Calu3 (cell line): ENCODE measurements at regions not wholly inside any gene's neighbourhood (a gene's known extent, or its start where the extent isn't known, plus 50 kb on each side); places are given as distances from the start of the nearest gene placed in this dataset.

Source experiments
- BruUV-seq: library from RNA; stranded (reverse); fragments of 400-500 nt; replicated peaks from 2 replicates; lab custom pipeline; 2021; lab: Mats Ljungman, UMichigan
- CTCF ChIA-PET: fragments of 300-600 bp; sonication (Branson Sonifier 250); formaldehyde crosslinking; loops from one replicate; lab custom pipeline; 2022; ENCODE audit warnings: antibody characterized with exemption; lab: Charles Lee
- DNase-seq: peaks from one replicate; pipeline ENCODE4 v3.0.0; 2022
- H3K27ac Mint-ChIP-seq: one replicate; pipeline ENCODE4 v1.8.0; 2022; ENCODE audit warnings: mixed read lengths; ENCODE audit not compliant: unreplicated experiment
- H3K27me3 Mint-ChIP-seq: one replicate; pipeline ENCODE4 v1.8.0; 2022; ENCODE audit warnings: mixed read lengths; ENCODE audit not compliant: unreplicated experiment
- H3K36me3 Mint-ChIP-seq: one replicate; pipeline ENCODE4 v1.8.0; 2022; ENCODE audit warnings: mild to moderate bottlenecking, moderate library complexity, mixed read lengths; ENCODE audit not compliant: insufficient read depth, unreplicated experiment
- H3K4me1 Mint-ChIP-seq: one replicate; pipeline ENCODE4 v1.8.0; 2022; ENCODE audit warnings: mild to moderate bottlenecking, low read depth, mixed read lengths; ENCODE audit not compliant: unreplicated experiment
- H3K4me3 Mint-ChIP-seq: one replicate; pipeline ENCODE4 v1.8.0; 2022; ENCODE audit warnings: mild to moderate bottlenecking, low read depth, moderate library complexity, mixed read lengths; ENCODE audit not compliant: unreplicated experiment
- H3K9me3 Mint-ChIP-seq: one replicate; pipeline ENCODE4 v1.8.0; 2022; ENCODE audit warnings: low read depth, mixed read lengths; ENCODE audit not compliant: unreplicated experiment
- intact Hi-C: fragments of 100-400 bp; cut with micrococcal nuclease; formaldehyde crosslinking; loops from one replicate; pipeline ENCODE4 v1.10.0; 2022; ENCODE audit not compliant: unreplicated experiment
- TF ChIP-seq, protein P1 (sequence below): fragments of 200-600 bp; IDR thresholded peaks from one replicate; pipeline ENCODE4 v1.8.0; 2022; ENCODE audit warnings: antibody characterized with exemption; ENCODE audit not compliant: unreplicated experiment

- peaks cover 16% of the 10 kb centered on the region for H3K27me3 Mint-ChIP-seq
- H3K4me3 Mint-ChIP-seq, result no peak overlapping the region
- H3K4me1 Mint-ChIP-seq, result peaks cover 8% of the 10 kb centered on the region
- CTCF ChIA-PET, result no interaction called here
- TF ChIP-seq, protein P1, sequence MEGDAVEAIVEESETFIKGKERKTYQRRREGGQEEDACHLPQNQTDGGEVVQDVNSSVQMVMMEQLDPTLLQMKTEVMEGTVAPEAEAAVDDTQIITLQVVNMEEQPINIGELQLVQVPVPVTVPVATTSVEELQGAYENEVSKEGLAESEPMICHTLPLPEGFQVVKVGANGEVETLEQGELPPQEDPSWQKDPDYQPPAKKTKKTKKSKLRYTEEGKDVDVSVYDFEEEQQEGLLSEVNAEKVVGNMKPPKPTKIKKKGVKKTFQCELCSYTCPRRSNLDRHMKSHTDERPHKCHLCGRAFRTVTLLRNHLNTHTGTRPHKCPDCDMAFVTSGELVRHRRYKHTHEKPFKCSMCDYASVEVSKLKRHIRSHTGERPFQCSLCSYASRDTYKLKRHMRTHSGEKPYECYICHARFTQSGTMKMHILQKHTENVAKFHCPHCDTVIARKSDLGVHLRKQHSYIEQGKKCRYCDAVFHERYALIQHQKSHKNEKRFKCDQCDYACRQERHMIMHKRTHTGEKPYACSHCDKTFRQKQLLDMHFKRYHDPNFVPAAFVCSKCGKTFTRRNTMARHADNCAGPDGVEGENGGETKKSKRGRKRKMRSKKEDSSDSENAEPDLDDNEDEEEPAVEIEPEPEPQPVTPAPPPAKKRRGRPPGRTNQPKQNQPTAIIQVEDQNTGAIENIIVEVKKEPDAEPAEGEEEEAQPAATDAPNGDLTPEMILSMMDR, result no peak
- BruUV-seq, result no TSS peak
- H3K36me3 Mint-ChIP-seq, result peaks cover 5% of the 10 kb centered on the region
- intact Hi-C loops, result no loop called here
- no peak overlapping the region for H3K27ac Mint-ChIP-seq
- peaks cover 5% of the 10 kb centered on the region for H3K9me3 Mint-ChIP-seq
- DNase-seq, result no peak
Observed at GRCh38 chr11:27886857-27887256, 186.6 kb upstream of the BDNF start.

DNA sequence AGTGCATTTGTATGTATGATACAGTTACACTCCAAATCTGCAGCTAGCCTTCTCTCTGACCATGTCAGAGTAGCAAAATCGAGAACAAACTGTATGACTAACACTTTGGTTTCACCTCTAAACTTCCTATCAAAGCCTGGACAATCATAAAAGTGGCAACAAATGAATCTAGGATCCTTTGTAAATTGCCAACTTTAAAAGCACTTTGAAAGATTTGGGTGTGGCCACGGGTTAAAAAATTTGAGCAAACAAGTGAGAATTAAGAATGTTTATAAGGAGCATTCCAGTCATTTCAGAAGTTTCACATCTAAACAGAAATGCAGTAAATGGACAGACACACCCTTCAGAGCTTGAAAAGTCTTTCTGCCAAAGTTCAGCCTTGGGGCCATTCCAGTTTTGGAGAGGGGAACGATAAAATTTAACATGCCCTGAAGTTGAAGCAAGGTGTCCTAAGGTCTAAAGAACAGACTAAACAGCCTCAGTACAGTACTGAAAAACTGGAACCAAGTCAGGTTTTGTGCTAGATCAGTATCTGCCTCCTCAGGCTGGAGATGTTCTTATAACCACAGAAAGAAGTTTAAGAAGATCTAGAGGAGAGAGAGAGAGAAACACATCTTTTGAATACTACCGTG, 181.9 kb upstream of the BDNF start:
- peaks cover 12% of the 10 kb centered on the region for H3K4me1 Mint-ChIP-seq
- no peak for DNase-seq
- TF ChIP-seq, protein P1, result no peak
- no peaks in the 10 kb centered on the region for H3K27me3 Mint-ChIP-seq
- no TSS peak for BruUV-seq
- CTCF ChIA-PET, result no interaction called here
- no peaks in the 10 kb centered on the region for H3K9me3 Mint-ChIP-seq
- intact Hi-C loops, result no loop called here
- H3K4me3 Mint-ChIP-seq, result no peak overlapping the region
- no peak overlapping the region for H3K27ac Mint-ChIP-seq
- H3K36me3 Mint-ChIP-seq, result peaks cover 5% of the 10 kb centered on the region

- TF ChIP-seq, protein P1, result no peak
- H3K27ac Mint-ChIP-seq, result no peak overlapping the region
- H3K36me3 Mint-ChIP-seq, result no peaks in the 10 kb centered on the region
- DNase-seq, result no peak
- CTCF ChIA-PET, result no interaction called here
- BruUV-seq, result no TSS peak
- peaks cover 12% of the 10 kb centered on the region for H3K27me3 Mint-ChIP-seq
- H3K9me3 Mint-ChIP-seq, result no peaks in the 10 kb centered on the region
- intact Hi-C loops, result no loop called here
- H3K4me1 Mint-ChIP-seq, result peaks cover 8% of the 10 kb centered on the region
- H3K4me3 Mint-ChIP-seq, result no peak overlapping the region
Observed at GRCh38 chr11:27875831-27876775, 175.8 kb upstream of the BDNF start.

DNA sequence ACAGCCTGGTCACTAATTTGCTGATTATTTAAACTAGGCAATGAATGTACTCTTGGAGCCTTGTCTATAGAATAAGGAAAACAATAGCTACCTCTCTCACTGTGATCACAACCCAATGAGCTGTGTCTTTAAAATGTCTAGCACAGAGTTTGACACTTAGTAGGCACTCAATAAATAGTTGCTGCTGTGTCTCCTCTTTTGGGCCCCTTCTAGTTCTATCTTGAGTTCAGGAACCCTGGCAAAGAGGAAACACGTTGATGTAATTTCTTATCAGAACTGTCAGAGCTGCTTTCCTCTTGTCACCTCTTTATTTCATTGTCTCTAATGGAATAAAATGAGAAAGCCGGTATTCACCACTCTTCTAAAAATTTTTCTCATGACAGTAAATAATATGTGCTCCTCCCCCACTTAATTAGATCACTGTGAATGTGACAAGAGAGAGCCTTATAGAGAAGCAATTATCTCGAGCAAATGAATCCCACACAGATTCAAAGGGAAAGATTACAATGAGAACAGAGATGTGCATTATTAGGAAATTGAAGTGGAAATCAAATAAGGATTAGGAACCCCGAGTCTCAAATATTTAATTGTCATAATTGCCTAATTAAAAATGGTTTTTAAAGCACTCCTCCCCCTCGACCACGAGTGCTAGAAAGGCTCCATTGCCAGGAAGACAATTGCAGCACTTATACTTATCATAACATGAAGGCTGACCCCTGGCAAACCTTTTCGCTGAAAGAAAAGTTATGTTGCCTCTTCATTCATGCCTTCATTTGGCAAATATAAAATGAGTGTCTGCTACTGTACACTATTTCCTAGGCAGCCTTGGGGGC, 175.0 kb upstream of the BDNF start:
- CTCF ChIA-PET, result interaction anchor here (0.7 kb wide), 1 partner anchor 35 kb away, joined by 3 read pairs; no protein-coding TSS in a partner anchor
- no peak for DNase-seq
- H3K36me3 Mint-ChIP-seq, result no peaks in the 10 kb centered on the region
- no TSS peak for BruUV-seq
- TF ChIP-seq, protein P1, result no peak
- intact Hi-C loops, result no loop called here
- H3K27me3 Mint-ChIP-seq, result peaks cover 12% of the 10 kb centered on the region
- no peak overlapping the region for H3K4me3 Mint-ChIP-seq
- no peaks in the 10 kb centered on the region for H3K9me3 Mint-ChIP-seq
- H3K27ac Mint-ChIP-seq, result no peak overlapping the region
- H3K4me1 Mint-ChIP-seq, result peaks cover 8% of the 10 kb centered on the region
